NB4 (cell line): ENCODE measurements at regions not wholly inside any gene's neighbourhood (a gene's known extent, or its start where the extent isn't known, plus 50 kb on each side); places are given as distances from the start of the nearest gene placed in this dataset.

Experiments used
- POLR2A ChIP-seq: IDR thresholded peaks from 2 replicates; pipeline ENCODE4 v1.6.1; 2011; ENCODE audit warnings: mild to moderate bottlenecking; ENCODE audit not compliant: insufficient read length; ENCODE audit errors: extremely low read depth
- TF ChIP-seq, protein P1 (sequence below): IDR thresholded peaks from one replicate; pipeline ENCODE4 v1.5.1; 2012; ENCODE audit warnings: low read depth, low read length

DNA sequence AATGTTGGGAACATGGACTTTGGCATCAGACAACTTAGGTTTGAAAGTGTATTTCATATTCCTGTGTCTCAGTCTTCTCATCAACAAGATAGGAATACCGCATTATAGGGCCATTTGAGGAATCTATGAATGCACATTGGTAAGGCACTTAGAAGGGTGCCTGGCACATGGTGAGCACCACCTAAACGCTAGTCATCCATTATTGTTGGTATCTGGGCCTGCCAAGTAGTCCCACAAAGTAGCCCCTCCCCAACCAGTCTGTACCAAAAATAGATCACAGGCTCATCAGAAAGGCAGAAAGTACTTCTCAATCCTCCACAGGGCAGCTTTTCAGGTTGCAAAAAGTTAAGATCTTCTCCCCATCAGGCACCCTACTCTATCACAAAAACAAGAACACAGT lies 162.3 kb upstream of the KLF3 start:
- TF ChIP-seq, protein P1, sequence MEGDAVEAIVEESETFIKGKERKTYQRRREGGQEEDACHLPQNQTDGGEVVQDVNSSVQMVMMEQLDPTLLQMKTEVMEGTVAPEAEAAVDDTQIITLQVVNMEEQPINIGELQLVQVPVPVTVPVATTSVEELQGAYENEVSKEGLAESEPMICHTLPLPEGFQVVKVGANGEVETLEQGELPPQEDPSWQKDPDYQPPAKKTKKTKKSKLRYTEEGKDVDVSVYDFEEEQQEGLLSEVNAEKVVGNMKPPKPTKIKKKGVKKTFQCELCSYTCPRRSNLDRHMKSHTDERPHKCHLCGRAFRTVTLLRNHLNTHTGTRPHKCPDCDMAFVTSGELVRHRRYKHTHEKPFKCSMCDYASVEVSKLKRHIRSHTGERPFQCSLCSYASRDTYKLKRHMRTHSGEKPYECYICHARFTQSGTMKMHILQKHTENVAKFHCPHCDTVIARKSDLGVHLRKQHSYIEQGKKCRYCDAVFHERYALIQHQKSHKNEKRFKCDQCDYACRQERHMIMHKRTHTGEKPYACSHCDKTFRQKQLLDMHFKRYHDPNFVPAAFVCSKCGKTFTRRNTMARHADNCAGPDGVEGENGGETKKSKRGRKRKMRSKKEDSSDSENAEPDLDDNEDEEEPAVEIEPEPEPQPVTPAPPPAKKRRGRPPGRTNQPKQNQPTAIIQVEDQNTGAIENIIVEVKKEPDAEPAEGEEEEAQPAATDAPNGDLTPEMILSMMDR: no peak
- TF ChIP-seq POLR2A: no peak
